A673 (cell line): ENCODE measurements at regions not wholly inside any gene's neighbourhood (a gene's known extent, or its start where the extent isn't known, plus 50 kb on each side); places are given as distances from the start of the nearest gene placed in this dataset.

Experiments
- EZH2 ChIP-seq: fragments of 200-600 bp; sonication (generic); IDR thresholded peaks from 2 replicates; pipeline ENCODE4 v1.6.1; 2017; ENCODE audit warnings: borderline replicate concordance, low read depth, mild to moderate bottlenecking, mixed read lengths, antibody characterized with exemption, low read length; ENCODE audit not compliant: poor library complexity, severe bottlenecking
- TF ChIP-seq, protein P1 (sequence below): fragments of 300-800, 200-600 bp; sonication (generic); conservative IDR thresholded peaks from 2 replicates; pipeline ENCODE4 v1.5.1; 2017; ENCODE audit warnings: low read depth, mild to moderate bottlenecking, antibody characterized with exemption, low read length, moderate library complexity, mixed read lengths

DNA sequence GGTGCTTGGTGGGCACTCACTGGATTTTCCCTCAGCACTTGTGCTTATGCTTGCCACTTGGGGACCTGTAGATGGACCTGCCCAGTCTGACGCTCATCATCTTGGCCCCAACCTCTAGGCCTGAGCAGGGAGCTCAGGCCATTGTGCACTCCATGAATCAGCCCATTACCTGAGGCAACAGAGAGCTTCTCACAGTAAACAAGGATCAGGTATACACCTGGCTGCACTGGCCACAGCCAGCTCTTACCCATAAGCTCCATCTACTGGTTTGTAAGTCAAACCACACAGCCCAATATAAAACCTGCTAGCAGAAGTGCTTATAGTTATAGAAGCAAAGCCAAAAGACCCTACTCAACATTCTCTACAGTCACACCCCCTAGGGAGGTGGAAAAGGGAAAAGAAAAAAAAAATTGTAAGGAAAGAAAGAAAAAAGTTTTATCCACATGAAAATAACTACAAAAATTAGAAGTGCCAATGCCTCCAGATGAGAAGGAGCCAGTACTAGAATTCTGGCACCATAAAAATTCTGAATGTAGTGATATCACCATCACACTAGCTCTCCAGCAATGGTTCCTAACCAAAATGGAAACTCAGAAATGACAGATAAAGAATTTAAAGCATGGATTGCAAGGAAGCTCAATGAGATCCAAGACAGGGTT is 87.8 kb upstream of the CDH5 start:
- TF ChIP-seq, protein P1, sequence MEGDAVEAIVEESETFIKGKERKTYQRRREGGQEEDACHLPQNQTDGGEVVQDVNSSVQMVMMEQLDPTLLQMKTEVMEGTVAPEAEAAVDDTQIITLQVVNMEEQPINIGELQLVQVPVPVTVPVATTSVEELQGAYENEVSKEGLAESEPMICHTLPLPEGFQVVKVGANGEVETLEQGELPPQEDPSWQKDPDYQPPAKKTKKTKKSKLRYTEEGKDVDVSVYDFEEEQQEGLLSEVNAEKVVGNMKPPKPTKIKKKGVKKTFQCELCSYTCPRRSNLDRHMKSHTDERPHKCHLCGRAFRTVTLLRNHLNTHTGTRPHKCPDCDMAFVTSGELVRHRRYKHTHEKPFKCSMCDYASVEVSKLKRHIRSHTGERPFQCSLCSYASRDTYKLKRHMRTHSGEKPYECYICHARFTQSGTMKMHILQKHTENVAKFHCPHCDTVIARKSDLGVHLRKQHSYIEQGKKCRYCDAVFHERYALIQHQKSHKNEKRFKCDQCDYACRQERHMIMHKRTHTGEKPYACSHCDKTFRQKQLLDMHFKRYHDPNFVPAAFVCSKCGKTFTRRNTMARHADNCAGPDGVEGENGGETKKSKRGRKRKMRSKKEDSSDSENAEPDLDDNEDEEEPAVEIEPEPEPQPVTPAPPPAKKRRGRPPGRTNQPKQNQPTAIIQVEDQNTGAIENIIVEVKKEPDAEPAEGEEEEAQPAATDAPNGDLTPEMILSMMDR: no peak
- TF ChIP-seq EZH2: no peak
